SIG-M5 treated with dmso at 0.1 percent for 504 hours (cell line): ENCODE measurements at regions not wholly inside any gene's neighbourhood (a gene's known extent, or its start where the extent isn't known, plus 50 kb on each side); places are given as distances from the start of the nearest gene placed in this dataset.
"Not testable (repeated sequence)": the region's sequence is repeated elsewhere in the genome, so short reads cannot be mapped to it uniquely, and the experiment has no call there.

ENCODE experiments used
- DNase-seq: peaks from one replicate; lab custom pipeline; 2025; ENCODE audit not compliant: unreplicated experiment; lab: John Stamatoyannopoulos, UW

DNA sequence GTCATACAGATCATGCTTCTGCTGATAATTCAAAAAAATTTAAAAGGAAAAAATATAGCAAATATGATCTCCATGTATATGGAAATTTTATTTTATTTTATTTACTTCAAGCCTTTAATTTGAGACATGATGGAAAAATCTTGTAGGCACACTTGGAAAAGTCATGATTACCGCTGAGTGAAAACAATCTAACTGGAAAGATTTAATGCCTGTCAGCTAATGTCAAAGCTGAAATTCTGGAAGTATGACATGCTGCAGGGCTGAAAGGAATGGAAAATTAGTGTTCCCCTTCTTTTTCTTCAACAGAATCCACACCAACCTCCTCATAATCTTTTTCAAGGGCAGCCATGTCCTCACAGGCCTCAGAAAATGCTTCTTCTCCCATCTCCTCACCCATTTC is 58.2 kb downstream of the RPRM start:
- no peak for DNase-seq

DNA sequence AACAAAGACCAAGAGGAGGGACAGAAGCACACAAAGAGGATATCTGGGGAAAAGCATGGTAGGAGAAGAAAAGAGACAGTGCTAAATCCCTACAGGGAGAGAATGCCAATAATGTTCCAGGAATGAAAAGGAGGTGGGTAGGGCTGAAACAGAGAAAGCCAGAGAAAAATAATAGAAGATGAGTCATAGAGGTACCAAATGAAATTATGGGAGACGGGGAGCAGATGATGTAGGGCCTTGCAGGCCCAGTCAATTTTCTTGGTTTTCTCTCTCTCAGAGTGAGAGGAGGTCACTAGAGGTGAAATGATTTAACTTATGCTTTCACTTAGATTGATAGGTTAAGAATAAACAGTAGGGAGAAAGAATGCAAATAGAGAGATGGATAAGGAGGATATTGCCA is 61.5 kb downstream of the RPRM start:
- DNase-seq: no peak

DNA sequence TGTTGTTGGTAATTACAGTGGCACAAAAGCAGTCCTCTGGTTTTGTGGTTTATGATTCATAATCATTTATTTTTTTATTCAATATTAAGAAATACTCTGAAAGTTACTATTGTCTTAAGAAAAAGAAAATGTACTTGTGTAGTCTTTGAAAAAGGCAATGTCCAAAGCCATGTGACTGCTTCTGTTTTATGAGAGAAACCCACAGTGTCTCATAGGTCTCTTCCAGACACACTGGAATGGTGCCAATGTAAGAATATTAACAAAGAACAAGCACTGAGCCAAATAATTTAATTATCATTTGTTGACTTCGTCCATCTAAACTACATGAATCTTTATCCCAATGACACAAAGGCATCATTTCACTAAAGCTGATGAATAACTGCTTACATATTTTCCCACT is 62.5 kb downstream of the RPRM start:
- DNase-seq: no peak

GRCh38 chr2:153408710-153409385 is 69.7 kb downstream of the RPRM start:
- DNase-seq: no peak

DNA sequence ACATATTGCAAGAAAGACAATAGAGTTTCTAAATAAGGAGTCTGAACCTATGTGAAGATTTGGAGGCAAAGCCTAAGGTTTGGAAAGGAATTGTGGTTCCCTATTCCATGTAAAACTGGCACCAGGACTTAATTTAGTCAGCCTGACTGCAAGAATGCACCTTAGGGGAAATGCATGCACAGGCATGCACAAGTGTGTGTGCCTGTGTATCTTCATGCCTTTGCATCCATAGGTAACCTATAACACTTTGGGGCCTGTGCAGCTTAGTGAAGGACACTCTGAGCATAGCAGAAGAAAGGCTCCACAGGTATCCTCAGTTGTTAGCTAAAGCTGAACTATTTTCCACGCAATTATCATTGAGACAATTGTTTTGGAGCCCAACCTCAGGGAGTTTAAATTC is 73.4 kb downstream of the RPRM start:
- DNase-seq: no peak

DNA sequence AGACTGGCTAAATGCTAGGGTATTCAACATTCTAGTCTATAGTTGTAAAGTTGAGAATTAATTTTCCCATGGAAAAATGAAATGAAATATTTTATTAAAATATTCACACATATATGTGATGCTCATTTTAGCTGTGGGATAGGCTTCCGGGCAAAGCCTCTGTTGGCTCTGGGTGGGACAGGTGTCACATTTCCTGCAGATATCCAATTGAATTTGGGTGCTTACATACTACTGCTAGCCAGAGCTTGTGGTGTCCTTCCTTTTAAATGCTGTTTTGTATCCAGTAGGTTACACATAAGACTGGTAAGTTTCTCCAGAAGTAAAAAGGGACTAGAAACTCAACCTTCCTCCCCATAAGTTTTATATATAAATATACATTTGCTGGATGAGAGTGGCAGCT is 73.8 kb downstream of the RPRM start:
- DNase-seq: no peak

DNA sequence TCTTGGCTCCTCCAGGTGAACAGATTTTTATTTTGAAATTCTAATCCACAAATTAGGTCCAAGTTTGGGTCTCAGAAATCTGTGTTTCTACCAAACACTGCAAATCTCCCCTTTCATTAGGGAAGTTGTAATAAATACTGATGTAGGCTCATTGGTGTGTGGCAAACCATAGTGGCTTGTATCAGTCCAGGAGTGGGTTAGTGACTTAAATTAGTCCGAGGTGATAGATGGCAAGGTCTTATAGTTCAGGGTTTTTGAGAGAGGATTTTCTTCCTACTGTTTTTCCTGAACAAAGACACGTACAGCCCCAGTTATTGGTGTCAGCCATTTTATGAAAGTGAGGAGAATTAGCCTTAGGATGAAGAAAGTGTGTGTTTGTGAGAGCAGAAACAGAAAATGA is 74.6 kb downstream of the RPRM start:
- DNase-seq: no peak

GRCh38 chr2:153403352-153403751 is 75.2 kb downstream of the RPRM start:
- not testable (repeated sequence) for DNase-seq

DNA sequence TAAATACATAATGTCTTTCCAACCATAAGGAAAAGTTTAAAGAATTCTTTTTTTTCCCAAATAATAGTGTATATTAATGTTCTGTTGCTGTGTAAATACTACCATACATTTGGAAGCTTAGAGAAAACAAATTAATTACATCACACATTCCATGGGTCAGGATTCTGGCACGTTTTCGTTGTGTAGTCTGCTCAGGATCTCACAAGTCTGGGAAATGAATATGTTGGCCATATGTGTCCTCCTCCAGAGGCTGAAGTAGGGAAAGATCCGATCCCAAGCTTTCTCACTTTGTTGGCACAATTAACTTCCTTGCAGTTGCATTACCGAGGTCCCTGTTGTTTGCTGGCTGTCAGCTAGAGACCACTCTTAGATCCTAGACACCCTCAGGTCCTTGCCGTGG is 83.9 kb downstream of the RPRM start:
- DNase-seq: no peak

DNA sequence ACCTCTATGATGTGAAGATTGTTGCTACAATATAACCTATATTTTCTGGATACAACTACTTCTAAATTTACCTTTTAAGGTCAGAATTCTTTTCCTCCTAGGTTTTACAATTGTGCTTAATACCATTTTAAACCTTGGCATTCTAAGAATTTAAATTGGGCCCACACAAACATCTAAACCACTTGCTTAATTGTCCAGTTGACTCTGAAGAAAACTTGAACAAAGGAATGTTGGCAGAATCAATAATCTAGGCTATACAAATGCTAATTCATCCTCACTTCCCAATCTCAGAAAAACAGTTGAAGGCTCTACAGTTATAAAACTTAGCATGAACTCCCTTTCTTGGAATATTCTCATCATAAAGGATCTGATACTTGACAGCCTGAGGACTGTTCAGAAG is 84.3 kb downstream of the RPRM start:
- DNase-seq: no peak

DNA sequence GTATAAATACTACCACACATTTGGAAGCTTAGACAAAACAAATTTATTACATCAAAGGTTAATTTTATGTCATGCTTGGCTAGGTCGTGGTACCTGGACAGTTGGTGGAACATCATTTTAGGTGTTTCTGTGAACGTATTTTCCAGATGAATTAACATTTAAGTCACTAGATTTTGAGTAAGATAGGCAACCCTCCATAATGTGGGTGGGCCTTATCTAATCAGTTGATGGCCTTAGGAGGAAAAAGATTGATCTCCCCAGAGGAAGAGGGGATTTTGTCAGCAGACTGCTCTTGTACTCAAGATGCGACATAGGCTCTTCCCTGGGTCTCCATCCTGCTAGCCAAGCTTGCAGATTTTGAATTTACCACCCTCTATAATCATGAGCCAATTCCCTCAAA is 85.0 kb downstream of the RPRM start:
- DNase-seq: no peak

DNA sequence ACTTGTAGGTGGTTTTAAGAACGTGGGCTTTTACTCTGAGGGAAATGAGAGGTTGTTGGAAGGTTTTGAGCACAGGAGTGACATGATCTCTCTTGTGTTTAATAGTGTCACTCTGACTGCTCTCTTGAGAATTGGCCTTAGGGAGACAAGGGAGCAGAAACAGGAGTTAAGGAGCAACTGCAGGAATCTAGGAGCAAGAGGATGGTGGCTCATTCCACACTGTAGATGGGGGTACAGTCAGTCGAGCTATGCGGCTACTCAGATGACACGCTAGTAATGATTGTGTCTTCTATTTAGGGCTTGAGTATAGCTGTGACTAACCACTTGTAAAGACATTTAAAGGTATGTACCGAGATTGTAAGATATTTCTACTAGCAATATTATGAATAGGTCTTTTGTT is 87.4 kb downstream of the RPRM start:
- DNase-seq: no peak

GRCh38 chr2:153388246-153388645 is 90.3 kb downstream of the RPRM start:
- no peak for DNase-seq

- DNase-seq: no peak
Measured at GRCh38 chr2:153387203-153387602, 91.4 kb downstream of the RPRM start.

- no peak for DNase-seq
Measured at GRCh38 chr2:153386481-153386897, 92.1 kb downstream of the RPRM start.

DNA sequence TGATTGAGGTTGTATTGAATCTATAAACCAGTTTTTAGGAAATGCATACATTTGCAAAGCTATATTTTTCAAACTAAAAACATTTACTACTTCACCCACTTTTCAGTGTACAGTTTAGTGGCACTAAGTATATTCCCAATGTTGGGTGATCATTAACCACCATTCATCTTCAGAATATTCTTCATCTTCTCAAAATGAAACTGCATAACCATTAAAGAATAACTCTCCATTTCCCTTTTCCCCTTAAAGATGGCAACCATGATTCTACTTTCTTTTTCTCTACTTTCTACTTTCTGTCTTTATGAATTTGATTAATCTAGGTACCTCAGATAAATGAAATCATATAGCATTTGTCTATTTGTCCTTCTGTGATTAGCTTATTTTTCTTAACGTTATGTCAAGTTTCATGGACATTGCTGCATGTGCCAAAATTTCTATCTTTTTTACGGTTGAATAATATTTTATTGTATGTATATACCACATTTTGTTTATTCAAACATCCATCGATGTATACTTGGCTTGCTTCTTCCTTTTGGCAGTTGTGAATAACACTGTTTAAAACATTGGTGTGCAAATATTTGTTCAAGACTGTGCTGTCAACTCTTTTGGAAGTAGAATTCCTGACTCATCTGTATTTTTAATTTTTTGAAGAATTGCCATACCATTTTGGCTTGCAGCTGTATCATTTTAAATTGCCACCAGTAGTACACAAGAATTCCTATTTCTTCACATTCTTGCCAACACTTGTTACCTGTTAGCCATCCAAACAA is 104.9 kb downstream of the RPRM start:
- DNase-seq: no peak

DNA sequence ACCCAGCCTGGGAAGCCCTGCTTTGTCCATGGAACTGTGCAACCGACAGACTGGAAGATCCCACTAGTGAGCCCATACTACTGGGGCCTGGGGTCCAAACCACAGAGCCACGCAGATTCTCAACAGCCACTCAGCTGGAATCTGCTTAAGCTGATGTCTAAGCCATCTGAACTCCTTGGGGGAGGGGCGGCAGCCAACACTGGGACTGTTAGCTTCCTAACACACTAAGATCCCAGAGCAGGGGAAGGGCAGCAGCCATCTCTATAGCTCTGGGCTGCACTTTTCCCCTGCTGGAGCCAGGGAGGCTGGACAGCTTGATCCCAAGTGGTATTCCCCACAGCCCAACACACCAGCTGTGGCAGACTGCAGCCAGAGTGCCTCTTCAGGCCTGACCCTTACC is 118.3 kb downstream of the RPRM start:
- DNase-seq: no peak

GRCh38 chr2:153354377-153354776 is 124.2 kb downstream of the RPRM start:
- no peak for DNase-seq

GRCh38 chr2:153349603-153350002 is 129.0 kb downstream of the RPRM start:
- DNase-seq: no peak

DNA sequence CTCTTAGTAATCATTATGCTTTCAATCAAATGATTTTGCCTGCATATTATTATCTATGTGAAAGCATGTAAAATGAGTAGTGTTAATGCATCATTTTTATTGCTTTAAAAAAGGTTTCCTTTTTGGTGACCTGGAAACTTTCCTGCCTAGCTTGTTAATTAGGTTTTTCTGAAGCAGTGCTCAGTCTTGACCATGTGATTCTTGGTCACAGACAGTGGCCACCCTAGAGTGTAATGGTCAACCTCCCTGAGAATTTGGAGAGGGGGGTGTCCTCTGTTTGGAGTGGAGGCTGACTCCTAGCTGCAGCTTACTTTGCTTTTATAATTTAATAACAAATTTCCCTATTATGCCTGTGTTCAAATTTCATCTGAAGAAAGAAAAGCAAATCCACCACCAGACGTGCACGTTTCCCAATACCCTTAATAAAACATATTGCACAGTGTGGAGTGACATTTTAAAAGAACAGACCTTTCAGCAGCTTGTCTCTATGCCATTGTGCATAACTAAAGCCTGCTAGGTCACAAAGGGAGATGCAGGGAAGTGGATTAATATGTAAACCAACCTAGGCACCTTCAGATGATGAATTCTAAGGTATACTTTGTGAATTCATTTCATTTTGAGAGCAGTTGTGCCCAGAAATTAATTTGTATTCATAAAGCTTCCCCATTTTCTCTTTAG is 130.6 kb downstream of the RPRM start:
- DNase-seq: no peak

GRCh38 chr2:153320879-153321278 is 157.7 kb downstream of the RPRM start:
- DNase-seq: no peak

DNA sequence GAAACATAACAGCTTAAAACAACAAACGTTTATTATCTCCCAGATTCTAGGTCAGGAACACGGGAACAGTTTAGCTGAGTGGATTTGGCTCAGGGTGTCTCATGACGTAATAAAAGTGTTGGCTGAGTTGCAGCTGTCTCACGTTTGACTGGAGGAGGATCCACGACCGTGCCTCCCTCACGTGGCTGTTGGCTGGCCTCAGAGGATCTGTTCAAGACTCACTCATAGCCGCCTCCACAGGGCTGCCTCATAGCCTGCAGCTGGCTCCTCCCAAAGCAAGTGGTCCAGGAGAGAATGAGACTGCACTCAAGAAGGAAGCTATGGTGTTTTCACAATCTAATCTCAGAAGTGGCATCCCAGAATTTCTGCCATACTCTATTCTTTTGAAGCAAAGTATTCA is 167.1 kb downstream of the RPRM start:
- no peak for DNase-seq
